ENCODE measurements at regions not wholly inside any gene's neighbourhood (a gene's known extent, or its start where the extent isn't known, plus 50 kb on each side); places are given as distances from the start of the nearest gene placed in this dataset.

DNA sequence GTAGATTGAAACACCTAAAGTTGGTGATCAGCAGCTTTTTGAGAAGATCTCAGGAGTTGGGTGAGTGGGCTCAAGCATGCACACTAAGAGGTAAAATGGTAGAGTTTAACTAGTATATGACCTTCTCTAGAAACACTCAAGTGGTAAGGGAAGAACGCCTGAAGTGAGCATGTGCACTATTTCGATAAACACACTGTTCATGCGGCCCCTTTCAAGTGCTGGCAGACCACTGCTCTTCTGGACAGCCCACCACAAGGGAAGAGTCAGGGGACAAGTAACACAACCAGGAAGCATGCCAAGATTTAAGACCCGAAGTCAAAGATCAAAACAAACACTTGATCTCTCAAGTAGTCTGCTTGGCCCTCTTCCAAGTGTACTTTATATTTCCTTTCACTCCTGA, 519.5 kb upstream of the ZWINT start (continued):
- TF ChIP-seq, protein P1, sequence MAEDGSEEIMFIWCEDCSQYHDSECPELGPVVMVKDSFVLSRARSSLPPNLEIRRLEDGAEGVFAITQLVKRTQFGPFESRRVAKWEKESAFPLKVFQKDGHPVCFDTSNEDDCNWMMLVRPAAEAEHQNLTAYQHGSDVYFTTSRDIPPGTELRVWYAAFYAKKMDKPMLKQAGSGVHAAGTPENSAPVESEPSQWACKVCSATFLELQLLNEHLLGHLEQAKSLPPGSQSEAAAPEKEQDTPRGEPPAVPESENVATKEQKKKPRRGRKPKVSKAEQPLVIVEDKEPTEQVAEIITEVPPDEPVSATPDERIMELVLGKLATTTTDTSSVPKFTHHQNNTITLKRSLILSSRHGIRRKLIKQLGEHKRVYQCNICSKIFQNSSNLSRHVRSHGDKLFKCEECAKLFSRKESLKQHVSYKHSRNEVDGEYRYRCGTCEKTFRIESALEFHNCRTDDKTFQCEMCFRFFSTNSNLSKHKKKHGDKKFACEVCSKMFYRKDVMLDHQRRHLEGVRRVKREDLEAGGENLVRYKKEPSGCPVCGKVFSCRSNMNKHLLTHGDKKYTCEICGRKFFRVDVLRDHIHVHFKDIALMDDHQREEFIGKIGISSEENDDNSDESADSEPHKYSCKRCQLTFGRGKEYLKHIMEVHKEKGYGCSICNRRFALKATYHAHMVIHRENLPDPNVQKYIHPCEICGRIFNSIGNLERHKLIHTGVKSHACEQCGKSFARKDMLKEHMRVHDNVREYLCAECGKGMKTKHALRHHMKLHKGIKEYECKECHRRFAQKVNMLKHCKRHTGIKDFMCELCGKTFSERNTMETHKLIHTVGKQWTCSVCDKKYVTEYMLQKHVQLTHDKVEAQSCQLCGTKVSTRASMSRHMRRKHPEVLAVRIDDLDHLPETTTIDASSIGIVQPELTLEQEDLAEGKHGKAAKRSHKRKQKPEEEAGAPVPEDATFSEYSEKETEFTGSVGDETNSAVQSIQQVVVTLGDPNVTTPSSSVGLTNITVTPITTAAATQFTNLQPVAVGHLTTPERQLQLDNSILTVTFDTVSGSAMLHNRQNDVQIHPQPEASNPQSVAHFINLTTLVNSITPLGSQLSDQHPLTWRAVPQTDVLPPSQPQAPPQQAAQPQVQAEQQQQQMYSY (CRISPR knock-in tag; IDR thresholded peaks at IDR 0.05): no peak
- TF ChIP-seq, protein P2, sequence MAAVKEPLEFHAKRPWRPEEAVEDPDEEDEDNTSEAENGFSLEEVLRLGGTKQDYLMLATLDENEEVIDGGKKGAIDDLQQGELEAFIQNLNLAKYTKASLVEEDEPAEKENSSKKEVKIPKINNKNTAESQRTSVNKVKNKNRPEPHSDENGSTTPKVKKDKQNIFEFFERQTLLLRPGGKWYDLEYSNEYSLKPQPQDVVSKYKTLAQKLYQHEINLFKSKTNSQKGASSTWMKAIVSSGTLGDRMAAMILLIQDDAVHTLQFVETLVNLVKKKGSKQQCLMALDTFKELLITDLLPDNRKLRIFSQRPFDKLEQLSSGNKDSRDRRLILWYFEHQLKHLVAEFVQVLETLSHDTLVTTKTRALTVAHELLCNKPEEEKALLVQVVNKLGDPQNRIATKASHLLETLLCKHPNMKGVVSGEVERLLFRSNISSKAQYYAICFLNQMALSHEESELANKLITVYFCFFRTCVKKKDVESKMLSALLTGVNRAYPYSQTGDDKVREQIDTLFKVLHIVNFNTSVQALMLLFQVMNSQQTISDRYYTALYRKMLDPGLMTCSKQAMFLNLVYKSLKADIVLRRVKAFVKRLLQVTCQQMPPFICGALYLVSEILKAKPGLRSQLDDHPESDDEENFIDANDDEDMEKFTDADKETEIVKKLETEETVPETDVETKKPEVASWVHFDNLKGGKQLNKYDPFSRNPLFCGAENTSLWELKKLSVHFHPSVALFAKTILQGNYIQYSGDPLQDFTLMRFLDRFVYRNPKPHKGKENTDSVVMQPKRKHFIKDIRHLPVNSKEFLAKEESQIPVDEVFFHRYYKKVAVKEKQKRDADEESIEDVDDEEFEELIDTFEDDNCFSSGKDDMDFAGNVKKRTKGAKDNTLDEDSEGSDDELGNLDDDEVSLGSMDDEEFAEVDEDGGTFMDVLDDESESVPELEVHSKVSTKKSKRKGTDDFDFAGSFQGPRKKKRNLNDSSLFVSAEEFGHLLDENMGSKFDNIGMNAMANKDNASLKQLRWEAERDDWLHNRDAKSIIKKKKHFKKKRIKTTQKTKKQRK (IDR thresholded peaks at IDR 0.05; ENCODE audit: low read depth, low read length): no peak
- no peak for TF ChIP-seq MYB (IDR thresholded peaks at IDR 0.05; ENCODE audit: borderline replicate concordance, low read depth, low read length)

GRCh38 chr10:56874950-56875349, 513.9 kb upstream of the ZWINT start:
- H3K27me3 ChIP-seq (replicated peaks in 1 of 2; ENCODE audit: control insufficient read depth in 2 of 2, insufficient read depth in 2 of 2, low read length in 1 of 2): no peaks in the 10 kb centered on the region
- no peaks in the 10 kb centered on the region for H4K20me1 ChIP-seq (ENCODE audit: control insufficient read depth, insufficient read depth)
- no TSS peak for BruUV-seq (replicated peaks)
- ATAC-seq (no peak), DNase-seq (ENCODE audit: low read depth, low spot score) (no peak), FAIRE-seq (no peak)
- no peaks in the 10 kb centered on the region for H3K79me2 ChIP-seq (ENCODE audit: control insufficient read depth, insufficient read depth, low read length)
- ChIA-PET SMC1A (ENCODE audit: uncharacterized antibody, unreplicated experiment) (interaction anchor here (1.7 kb wide), 1 partner anchor 10 kb away, joined by 4 read pairs; no protein-coding TSS in a partner anchor), CTCF (no interaction called here), POLR2A (no interaction called here), RAD21 (ENCODE audit: unreplicated experiment) (no interaction called here)
- H3K36me3 ChIP-seq (ENCODE audit: control insufficient read depth in 2 of 2, insufficient read depth in 2 of 2, low read length in 1 of 2): no peaks in the 10 kb centered on the region
- TF ChIP-seq STAT3 (IDR thresholded peaks at IDR 0.05; ENCODE audit: low read depth, low read length) (no peak), BMI1 (IDR thresholded peaks at IDR 0.05; ENCODE audit: borderline replicate concordance) (no peak), NR2F1 (conservative IDR thresholded peaks at IDR 0.05) (no peak), CREM (IDR thresholded peaks at IDR 0.05; ENCODE audit: low read depth) (no peak)
- TF ChIP-seq, protein P3, sequence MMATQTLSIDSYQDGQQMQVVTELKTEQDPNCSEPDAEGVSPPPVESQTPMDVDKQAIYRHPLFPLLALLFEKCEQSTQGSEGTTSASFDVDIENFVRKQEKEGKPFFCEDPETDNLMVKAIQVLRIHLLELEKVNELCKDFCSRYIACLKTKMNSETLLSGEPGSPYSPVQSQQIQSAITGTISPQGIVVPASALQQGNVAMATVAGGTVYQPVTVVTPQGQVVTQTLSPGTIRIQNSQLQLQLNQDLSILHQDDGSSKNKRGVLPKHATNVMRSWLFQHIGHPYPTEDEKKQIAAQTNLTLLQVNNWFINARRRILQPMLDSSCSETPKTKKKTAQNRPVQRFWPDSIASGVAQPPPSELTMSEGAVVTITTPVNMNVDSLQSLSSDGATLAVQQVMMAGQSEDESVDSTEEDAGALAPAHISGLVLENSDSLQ (IDR thresholded peaks at IDR 0.05): no peak
- H3K4me1 ChIP-seq (ENCODE audit: control insufficient read depth, insufficient read depth, low read length): no peaks in the 10 kb centered on the region
- no peak overlapping the region for H3K4me3 ChIP-seq
- 0% methylated on average over 1 of the region's 1 CpG for WGBS (ENCODE audit: insufficient coverage, insufficient replicate concordance, low lambda C conversion rate, missing lambda C conversion rate)
- H3K4me2 ChIP-seq (ENCODE audit: control insufficient read depth, insufficient read depth): no peak overlapping the region
- in situ Hi-C loops (cut with MboI): no loop called here
- no peaks in the 10 kb centered on the region for H3K9me3 ChIP-seq (replicated peaks; ENCODE audit: control insufficient read depth, insufficient read depth, low read length)
- H2AFZ ChIP-seq (ENCODE audit: control insufficient read depth, low read depth, low read length): no peak overlapping the region
- intact Hi-C loops (cut with micrococcal nuclease; ENCODE audit: unreplicated experiment): no loop called here
- H3K9ac ChIP-seq (ENCODE audit: control insufficient read depth, insufficient read depth, low read length): no peak overlapping the region
- H3K27ac ChIP-seq (ENCODE audit: control insufficient read depth, insufficient read depth): no peak overlapping the region

Measured in GM12878 (cell line).